ENCODE measurements at regions not wholly inside any gene's neighbourhood (a gene's known extent, or its start where the extent isn't known, plus 50 kb on each side); places are given as distances from the start of the nearest gene placed in this dataset.

DNA sequence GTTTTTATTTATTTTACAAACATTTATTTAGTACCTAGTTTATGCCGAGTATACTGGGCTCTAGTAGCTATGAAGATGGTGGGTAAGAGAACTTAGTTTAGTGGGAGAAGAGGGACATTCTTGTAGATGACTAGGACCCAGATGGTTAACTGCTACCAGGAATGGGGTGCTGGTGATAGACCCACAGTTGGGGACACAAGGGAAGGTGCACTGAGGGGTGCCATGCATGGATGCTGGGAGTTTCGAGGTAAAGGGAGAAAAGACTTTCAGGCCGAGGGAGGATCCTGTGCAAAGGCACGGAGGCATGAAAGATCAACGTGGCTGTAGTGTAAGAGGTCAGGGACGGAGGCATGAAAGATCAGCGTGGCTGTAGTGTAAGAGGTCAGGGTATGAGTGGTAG lies 204.2 kb upstream of the HABP2 start:
- TF ChIP-seq CTCF (IDR thresholded peaks at IDR 0.05 in 2 of 3, conservative IDR thresholded peaks at IDR 0.05 in 1 of 3; ENCODE audit: borderline replicate concordance in 1 of 3, insufficient read depth in 1 of 3, low read depth in 2 of 3, low read length in 2 of 3) (no peak), POLR2A (IDR thresholded peaks at IDR 0.05; ENCODE audit: borderline replicate concordance, extremely low read depth, insufficient read depth, insufficient read length) (no peak), EGR1 (IDR thresholded peaks at IDR 0.05; ENCODE audit: low read depth) (no peak), EZH2phosphoT487 (IDR thresholded peaks at IDR 0.05; ENCODE audit: borderline replicate concordance) (no peak), JUND (IDR thresholded peaks at IDR 0.05) (no peak), YY1 (IDR thresholded peaks at IDR 0.05; ENCODE audit: extremely low read depth, insufficient replicate concordance, low read depth, low read length) (no peak)
